ENCODE measurements at regions not wholly inside any gene's neighbourhood (a gene's known extent, or its start where the extent isn't known, plus 50 kb on each side); places are given as distances from the start of the nearest gene placed in this dataset.

DNA sequence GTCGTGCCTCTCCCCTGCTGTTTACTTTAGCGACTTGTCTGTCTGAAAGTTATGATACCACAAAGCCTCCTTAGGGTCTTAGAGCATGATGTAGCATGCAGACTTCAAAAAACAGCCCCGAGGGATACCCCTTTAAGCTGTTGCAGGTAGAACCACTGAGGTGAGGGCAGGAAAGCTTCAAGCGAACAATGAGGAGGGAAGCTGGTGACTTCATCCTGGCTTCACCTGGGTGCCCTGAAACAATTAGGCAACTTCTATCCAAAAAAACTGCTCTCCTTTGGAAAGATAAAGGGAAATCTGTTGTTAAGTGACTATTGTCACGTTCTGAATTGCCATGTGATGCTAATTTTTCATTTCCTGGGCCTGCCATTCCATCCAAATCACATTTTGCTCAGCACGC lies 231.6 kb downstream of the SOX2 start:
- Mint-ChIP-seq H3K27ac (no peak overlapping the region), H3K4me1 (no peaks in the 10 kb centered on the region), H3K27me3 (no peaks in the 10 kb centered on the region), H3K9me3 (ENCODE audit: low read depth) (no peaks in the 10 kb centered on the region), H3K36me3 (no peaks in the 10 kb centered on the region), H3K4me3 (no peak overlapping the region)
- CTCF ChIA-PET, result no interaction called here
- ATAC-seq (no peak), DNase-seq (no peak)

DNA sequence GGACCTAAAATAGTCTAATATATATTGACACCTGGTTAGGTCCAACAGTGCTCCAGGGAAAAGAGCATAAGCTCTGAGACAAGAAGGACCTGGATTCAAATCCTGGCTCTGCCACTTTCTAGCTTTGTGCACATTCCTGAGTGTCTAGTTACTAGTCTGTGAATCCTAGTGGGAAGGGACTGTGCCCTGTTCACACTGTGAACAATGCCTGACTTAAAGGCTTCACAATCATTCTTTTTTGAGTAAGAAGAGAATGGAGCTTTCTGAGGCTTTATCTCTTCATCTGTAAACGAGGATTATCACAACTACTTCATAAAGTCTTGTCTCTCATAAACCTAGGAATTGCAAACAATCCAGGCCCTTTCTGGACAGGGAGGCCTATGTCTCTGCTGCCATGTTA lies 235.9 kb downstream of the SOX2 start:
- H3K27me3 Mint-ChIP-seq, result no peaks in the 10 kb centered on the region
- CTCF ChIA-PET, result no interaction called here
- H3K9me3 Mint-ChIP-seq (ENCODE audit: low read depth), result no peaks in the 10 kb centered on the region

DNA sequence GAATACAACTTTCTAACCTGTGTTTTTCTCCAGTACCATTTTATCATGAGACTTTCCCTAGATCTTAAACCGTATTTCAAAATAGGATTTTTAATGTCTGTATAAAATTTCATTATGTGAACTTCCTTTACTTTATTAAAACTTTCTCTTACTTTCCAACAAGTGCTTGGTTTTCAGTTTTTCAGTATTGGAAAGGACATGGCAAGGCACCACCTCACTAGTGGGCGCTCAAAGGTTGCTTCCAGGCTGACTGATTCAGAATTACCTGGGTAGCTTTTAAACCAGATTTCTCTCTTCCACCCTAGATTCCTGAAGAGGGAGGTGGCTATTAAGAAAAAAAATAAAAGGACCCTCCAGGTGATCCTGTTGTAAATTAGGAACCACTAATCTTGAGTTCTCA lies 236.6 kb downstream of the SOX2 start:
- Mint-ChIP-seq H3K27ac (no peak overlapping the region), H3K27me3 (no peaks in the 10 kb centered on the region), H3K4me1 (no peaks in the 10 kb centered on the region), H3K4me3 (no peak overlapping the region), H3K36me3 (no peaks in the 10 kb centered on the region), H3K9me3 (ENCODE audit: low read depth) (no peaks in the 10 kb centered on the region)
- ATAC-seq (no peak), DNase-seq (no peak)
- CTCF ChIA-PET, result no interaction called here

More for the DNA sequence above, 235.9 kb downstream of the SOX2 start:
- H3K4me1 Mint-ChIP-seq, result no peaks in the 10 kb centered on the region
- H3K27ac Mint-ChIP-seq, result no peak overlapping the region
- H3K36me3 Mint-ChIP-seq, result no peaks in the 10 kb centered on the region
- no peak overlapping the region for H3K4me3 Mint-ChIP-seq
- no peak for ATAC-seq
- DNase-seq, result no peak

DNA sequence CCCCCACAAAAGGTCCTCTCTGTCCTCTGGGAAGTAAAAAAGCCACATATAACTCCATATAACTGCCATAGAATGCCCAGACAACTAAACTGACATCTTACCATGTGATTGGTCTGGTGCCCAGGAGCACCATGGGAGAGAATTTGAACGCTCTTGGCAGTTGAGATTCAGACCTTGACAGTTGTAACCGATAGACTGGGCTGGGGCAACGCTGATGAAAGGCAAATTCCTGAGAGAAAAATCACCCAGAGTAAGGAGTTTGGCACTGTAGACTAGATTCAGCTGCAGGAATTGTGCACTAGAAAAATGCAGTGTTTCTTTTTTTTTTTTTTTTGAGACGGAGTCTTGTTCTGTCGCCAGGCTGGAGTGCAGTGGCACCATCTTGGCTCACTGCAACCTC lies 240.5 kb downstream of the SOX2 start:
- Mint-ChIP-seq H3K27ac (no peak overlapping the region), H3K36me3 (no peaks in the 10 kb centered on the region), H3K9me3 (ENCODE audit: low read depth) (no peaks in the 10 kb centered on the region), H3K27me3 (no peaks in the 10 kb centered on the region), H3K4me1 (no peaks in the 10 kb centered on the region), H3K4me3 (no peak overlapping the region)
- DNase-seq (no peak), ATAC-seq (no peak)
- CTCF ChIA-PET, result no interaction called here

DNA sequence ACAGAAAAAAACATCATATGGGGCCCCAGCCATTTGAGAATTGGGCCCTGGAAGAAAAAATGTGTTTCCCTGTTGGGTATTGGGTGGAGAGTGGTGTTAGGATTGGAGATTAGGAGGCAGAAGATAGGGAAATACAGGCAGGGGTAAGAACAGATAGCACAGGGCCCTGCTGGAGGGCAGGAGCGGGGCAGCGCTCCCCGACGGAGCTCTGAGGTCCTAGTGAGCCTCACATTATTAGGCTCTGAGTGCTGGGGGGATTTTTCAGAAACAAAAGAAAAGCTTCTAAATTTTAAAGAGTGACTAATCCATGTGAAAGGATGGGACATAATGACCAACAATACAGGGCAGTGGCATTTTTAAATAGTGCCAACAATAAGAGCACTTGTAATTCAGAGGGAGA lies 241.2 kb downstream of the SOX2 start:
- Mint-ChIP-seq H3K9me3 (ENCODE audit: low read depth) (no peaks in the 10 kb centered on the region), H3K4me3 (no peak overlapping the region), H3K27me3 (no peaks in the 10 kb centered on the region), H3K36me3 (no peaks in the 10 kb centered on the region), H3K4me1 (no peaks in the 10 kb centered on the region), H3K27ac (no peak overlapping the region)
- DNase-seq (no peak), ATAC-seq (no peak)
- CTCF ChIA-PET, result no interaction called here

DNA sequence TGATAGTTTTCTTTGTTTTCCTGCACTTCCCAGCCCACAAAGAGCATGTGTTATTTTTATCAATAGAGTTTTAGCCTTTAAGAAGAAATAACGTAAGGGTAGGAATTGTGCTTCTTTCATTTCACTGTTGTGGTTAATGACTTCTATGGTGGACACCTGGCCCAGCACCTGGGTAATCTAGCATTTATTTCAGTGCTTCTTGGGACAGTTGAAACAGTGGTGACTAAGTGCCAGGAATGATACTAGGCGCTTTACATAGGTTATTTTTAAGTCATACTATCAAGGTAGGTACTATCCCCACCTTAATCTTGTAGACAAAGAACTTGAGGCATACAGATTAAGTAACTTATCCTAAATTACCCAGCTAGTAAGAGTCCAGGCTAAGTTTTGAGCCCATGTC lies 243.8 kb downstream of the SOX2 start:
- H3K27ac Mint-ChIP-seq, result no peak overlapping the region

DNA sequence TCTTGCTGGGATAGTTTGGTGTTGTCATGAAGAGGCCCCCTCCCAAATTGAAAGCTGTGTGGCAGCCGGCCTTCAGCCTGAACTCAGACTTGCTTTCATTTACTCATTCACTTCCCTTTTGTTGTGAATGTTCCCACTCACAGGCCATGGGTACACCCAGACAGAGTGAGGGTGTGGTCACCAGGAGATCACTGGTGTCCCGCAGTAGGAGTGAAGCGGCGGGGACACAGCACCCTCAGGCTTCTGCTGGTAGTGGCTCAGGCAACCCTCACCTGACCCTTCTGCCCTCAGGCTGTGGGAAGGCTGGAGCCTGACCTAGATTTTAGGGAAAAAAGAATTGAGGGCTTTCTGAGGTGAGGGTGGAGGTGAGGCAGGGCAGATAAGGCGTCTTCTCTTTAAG lies 244.4 kb downstream of the SOX2 start:
- Mint-ChIP-seq H3K36me3 (no peaks in the 10 kb centered on the region), H3K4me1 (no peaks in the 10 kb centered on the region), H3K27me3 (no peaks in the 10 kb centered on the region), H3K9me3 (ENCODE audit: low read depth) (no peaks in the 10 kb centered on the region), H3K27ac (no peak overlapping the region), H3K4me3 (no peak overlapping the region)
- CTCF ChIA-PET, result no interaction called here
- ATAC-seq, result no peak
- no peak for DNase-seq

More for the DNA sequence above, 243.8 kb downstream of the SOX2 start:
- H3K9me3 Mint-ChIP-seq (ENCODE audit: low read depth), result no peaks in the 10 kb centered on the region
- CTCF ChIA-PET, result no interaction called here
- no peaks in the 10 kb centered on the region for H3K27me3 Mint-ChIP-seq
- no peaks in the 10 kb centered on the region for H3K36me3 Mint-ChIP-seq
- DNase-seq (no peak), ATAC-seq (no peak)
- H3K4me1 Mint-ChIP-seq, result no peaks in the 10 kb centered on the region
- no peak overlapping the region for H3K4me3 Mint-ChIP-seq

DNA sequence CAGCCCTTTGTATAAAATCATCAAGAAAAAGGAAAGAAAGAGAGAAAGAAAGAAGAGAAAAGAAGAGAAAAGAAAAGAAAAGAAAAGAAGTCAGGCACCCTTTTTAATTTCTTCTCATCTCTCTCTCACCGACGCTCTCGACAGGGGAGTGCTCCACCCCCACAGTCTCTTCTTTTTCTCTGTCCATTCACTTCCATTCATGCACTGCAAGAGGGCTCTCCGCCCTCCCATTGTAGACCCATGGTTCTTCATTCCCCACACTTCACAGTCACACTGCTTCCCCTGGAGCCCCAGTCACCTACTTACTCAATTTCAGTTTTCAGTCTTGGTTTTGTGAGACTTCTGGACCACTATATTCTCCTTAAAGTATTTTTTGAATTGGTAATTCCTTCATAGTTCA lies 254.7 kb downstream of the SOX2 start:
- H3K36me3 Mint-ChIP-seq, result no peaks in the 10 kb centered on the region
- no peak overlapping the region for H3K4me3 Mint-ChIP-seq
- H3K27me3 Mint-ChIP-seq, result no peaks in the 10 kb centered on the region
- no peak for DNase-seq
- CTCF ChIA-PET, result no interaction called here
- no peak overlapping the region for H3K27ac Mint-ChIP-seq
- H3K4me1 Mint-ChIP-seq, result no peaks in the 10 kb centered on the region
- no peaks in the 10 kb centered on the region for H3K9me3 Mint-ChIP-seq (ENCODE audit: low read depth)
- no peak for ATAC-seq

DNA sequence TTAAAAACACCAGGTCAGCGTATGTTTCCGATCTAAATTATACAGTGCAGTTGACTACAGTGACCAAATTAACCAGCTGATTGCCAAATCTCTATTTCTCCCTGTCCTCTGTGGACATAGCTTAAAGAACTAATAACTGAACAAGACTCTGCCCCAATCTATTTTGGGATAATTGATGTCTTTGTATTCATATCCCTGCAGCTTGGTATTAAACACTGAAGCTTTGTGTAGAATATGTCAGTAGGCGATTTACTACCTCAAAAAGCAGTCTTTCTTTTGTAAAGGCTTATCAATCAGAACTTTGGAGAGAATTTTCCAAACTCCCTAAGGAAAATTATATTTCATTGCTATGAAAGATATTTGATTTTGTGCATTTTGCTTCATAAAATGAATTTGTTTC lies 258.2 kb downstream of the SOX2 start:
- H3K9me3 Mint-ChIP-seq (ENCODE audit: low read depth), result no peaks in the 10 kb centered on the region
- H3K4me1 Mint-ChIP-seq, result no peaks in the 10 kb centered on the region
- no peaks in the 10 kb centered on the region for H3K36me3 Mint-ChIP-seq
- no peak for ATAC-seq
- DNase-seq, result no peak
- no peak overlapping the region for H3K4me3 Mint-ChIP-seq
- CTCF ChIA-PET, result no interaction called here
- no peak overlapping the region for H3K27ac Mint-ChIP-seq
- H3K27me3 Mint-ChIP-seq, result no peaks in the 10 kb centered on the region

DNA sequence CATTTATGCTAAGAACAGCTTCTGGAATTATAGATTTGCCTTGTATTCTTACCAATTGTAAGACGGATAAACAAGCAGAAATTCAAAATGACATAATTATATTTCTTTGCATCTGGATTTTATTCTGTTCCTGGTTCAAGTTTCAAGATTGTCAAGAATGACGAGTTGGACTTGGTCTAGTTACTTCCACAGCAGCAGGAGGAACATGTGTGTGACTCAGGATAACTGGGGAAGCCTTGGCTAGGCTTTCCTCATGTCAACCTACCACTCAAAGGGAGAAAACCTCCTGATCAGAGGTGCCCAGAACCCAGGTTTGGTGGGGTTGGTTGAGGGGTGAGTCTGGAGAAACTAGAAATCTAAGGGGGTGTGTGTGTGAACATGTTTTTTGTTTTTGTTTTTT lies 259.7 kb downstream of the SOX2 start:
- peaks cover 3% of the 10 kb centered on the region for H3K9me3 Mint-ChIP-seq (ENCODE audit: low read depth)

DNA sequence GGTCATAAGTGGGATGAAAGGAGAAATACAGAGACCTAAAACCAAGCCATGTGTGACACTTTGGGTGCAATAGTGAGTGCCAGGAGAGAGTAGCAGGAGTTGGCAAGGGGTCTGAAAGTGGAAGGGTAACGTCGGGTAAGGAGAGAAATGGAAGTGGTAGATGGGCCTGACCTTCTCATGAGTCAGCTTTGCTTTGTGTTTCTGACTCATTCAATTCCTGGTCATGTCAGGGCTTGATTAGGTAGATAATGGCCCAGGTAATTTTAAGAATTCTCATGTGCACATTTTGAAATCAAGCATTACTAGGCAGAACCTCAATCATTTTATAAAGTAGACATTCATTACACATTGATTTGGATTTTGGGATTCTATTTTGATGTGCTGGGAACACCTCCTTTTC lies 262.5 kb downstream of the SOX2 start:
- no peaks in the 10 kb centered on the region for H3K36me3 Mint-ChIP-seq
- H3K27me3 Mint-ChIP-seq, result no peaks in the 10 kb centered on the region
- CTCF ChIA-PET, result no interaction called here
- no peak for ATAC-seq
- DNase-seq, result no peak
- no peak overlapping the region for H3K27ac Mint-ChIP-seq
- H3K4me3 Mint-ChIP-seq, result no peak overlapping the region
- H3K9me3 Mint-ChIP-seq (ENCODE audit: low read depth), result peaks cover 3% of the 10 kb centered on the region
- H3K4me1 Mint-ChIP-seq, result no peaks in the 10 kb centered on the region

More for the DNA sequence above, 259.7 kb downstream of the SOX2 start:
- Mint-ChIP-seq H3K4me3 (no peak overlapping the region), H3K4me1 (no peaks in the 10 kb centered on the region), H3K27me3 (no peaks in the 10 kb centered on the region), H3K27ac (no peak overlapping the region), H3K36me3 (no peaks in the 10 kb centered on the region)
- DNase-seq (no peak), ATAC-seq (no peak)
- CTCF ChIA-PET, result no interaction called here

DNA sequence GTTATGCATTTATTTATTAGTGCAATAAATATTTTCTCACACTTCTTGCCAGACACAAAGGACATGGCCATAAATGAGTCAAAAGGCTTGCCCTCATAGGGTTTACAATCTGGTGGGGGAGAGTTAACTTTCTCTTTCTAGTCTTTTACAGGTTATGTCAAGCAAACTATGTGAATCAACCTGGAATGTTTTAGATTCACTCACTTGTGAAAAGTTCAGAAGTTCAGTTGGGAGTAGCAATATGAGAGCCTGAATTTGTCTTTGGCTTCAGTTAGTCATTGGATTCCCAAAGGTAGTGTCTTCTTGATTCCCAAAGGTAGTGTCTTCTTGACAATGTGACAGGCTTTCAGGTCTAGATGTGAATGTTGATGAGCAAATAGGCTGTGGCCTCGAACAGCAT lies 264.8 kb downstream of the SOX2 start:
- Mint-ChIP-seq H3K9me3 (ENCODE audit: low read depth) (peaks cover 3% of the 10 kb centered on the region), H3K4me3 (no peak overlapping the region), H3K27me3 (no peaks in the 10 kb centered on the region), H3K36me3 (no peaks in the 10 kb centered on the region), H3K27ac (no peak overlapping the region), H3K4me1 (no peaks in the 10 kb centered on the region)
- DNase-seq (no peak), ATAC-seq (no peak)
- CTCF ChIA-PET, result no interaction called here

DNA sequence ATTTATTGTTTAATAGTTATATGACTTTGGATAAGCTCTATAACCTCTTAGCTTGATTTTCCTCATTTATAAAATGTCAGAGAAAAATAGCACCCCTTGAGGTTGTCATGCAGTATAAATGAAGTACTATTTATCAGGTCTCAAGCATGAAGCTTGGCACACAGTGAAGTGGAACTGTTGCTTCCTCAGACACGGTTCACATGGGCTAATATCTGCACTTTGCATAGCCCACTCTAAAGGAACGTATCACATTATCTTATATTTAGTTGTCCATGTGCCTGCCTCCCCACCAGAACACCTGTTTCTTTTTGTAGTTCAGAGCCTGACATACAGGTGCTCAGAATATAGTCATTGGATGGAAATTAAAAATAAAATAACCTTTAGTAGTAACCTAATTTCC lies 273.7 kb downstream of the SOX2 start:
- DNase-seq, result no peak
- Mint-ChIP-seq H3K4me1 (no peaks in the 10 kb centered on the region), H3K27ac (no peak overlapping the region), H3K9me3 (ENCODE audit: low read depth) (peaks cover 7% of the 10 kb centered on the region), H3K36me3 (no peaks in the 10 kb centered on the region), H3K27me3 (no peaks in the 10 kb centered on the region), H3K4me3 (no peak overlapping the region)
- ATAC-seq, result no peak
- CTCF ChIA-PET, result no interaction called here

DNA sequence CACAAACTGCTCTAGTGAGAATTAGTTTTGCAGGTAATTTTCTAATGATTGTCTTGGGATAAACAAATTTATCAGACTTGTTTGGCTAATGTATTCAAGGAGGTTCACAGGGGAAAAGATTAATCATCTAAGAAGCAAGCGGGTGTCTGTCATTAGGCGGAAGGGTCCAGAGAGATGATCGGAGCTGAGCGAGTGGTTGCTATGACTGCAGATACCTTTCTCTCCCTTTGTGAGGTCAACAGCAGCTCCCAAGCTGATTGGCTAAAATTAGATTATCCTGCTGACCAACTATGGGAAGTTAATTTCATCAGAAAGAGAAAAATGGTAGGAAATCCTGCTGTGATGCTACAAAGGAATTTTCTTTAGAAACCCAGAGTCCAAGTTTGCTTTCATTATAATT lies 276.0 kb downstream of the SOX2 start:
- Mint-ChIP-seq H3K9me3 (ENCODE audit: low read depth) (peaks cover 7% of the 10 kb centered on the region), H3K27ac (no peak overlapping the region), H3K36me3 (no peaks in the 10 kb centered on the region), H3K27me3 (no peaks in the 10 kb centered on the region), H3K4me3 (no peak overlapping the region), H3K4me1 (no peaks in the 10 kb centered on the region)
- no peak for ATAC-seq
- DNase-seq, result no peak
- CTCF ChIA-PET, result no interaction called here

DNA sequence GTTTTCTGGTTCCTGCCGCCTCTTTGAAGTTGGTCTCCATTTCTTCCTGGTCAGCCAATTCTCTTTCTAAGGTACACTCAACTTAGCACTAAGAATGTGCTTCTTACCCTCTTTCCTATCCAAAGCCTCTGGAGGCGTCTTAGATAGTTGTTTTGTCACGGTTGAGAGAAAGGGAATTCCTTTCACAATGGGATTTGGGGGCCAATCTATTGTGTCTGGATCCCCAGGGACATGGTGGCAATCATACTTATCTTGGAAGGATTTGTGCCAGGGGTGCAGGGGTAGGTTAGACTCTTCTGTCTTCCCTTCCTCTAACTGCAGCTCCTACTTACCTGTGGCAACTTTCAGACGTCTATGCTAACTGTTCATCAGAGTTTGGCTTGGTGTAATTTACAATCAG lies 287.1 kb downstream of the SOX2 start:
- DNase-seq, result no peak
- H3K27ac Mint-ChIP-seq, result no peak overlapping the region
- no peaks in the 10 kb centered on the region for H3K36me3 Mint-ChIP-seq
- no peak for ATAC-seq
- H3K9me3 Mint-ChIP-seq (ENCODE audit: low read depth), result no peaks in the 10 kb centered on the region
- no peak overlapping the region for H3K4me3 Mint-ChIP-seq
- H3K4me1 Mint-ChIP-seq, result no peaks in the 10 kb centered on the region
- no peaks in the 10 kb centered on the region for H3K27me3 Mint-ChIP-seq
- CTCF ChIA-PET, result no interaction called here
